NCI-H446 (cell line): ENCODE measurements at regions not wholly inside any gene's neighbourhood (a gene's known extent, or its start where the extent isn't known, plus 50 kb on each side); places are given as distances from the start of the nearest gene placed in this dataset.

ENCODE experiments used
- DNase-seq, 2 experiments: peaks; one replicate each; lab custom pipeline; 2025; lab: John Stamatoyannopoulos, UW

GRCh38 chrX:39289827-39290226, 488.6 kb downstream of the MID1IP1 start:
- no peak for DNase-seq

GRCh38 chrX:39293203-39293602, 491.9 kb downstream of the MID1IP1 start:
- no peak for DNase-seq

- DNase-seq = no peak
Observed at GRCh38 chrX:39296472-39296871, 495.2 kb downstream of the MID1IP1 start.

GRCh38 chrX:39298821-39299220, 497.6 kb downstream of the MID1IP1 start:
- no peak for DNase-seq

- no peak for DNase-seq
Observed at GRCh38 chrX:39299615-39300014, 498.4 kb downstream of the MID1IP1 start.

GRCh38 chrX:39301036-39301435, 499.8 kb downstream of the MID1IP1 start:
- DNase-seq = peak; percentile 63 to 88

DNA sequence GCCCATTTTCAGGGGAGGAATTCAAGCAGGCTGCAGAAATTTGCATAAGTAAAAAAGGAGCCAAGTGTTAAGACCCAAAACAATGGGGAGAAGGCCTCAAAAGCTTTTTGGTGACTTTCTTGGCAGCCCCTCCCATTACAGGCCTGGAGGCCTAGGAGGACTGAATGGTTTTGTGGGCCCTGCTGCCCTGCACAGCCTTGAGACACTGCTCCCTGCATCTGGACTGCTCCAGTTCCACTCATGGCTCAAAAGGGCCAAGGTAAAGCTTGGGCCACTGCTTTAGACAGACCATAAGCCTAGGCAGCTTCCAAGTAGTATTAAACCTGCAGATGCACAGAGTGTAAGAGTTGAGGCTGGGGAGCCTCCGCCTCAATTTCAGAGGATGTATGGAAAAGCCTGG, 501.6 kb downstream of the MID1IP1 start:
- no peak for DNase-seq

DNA sequence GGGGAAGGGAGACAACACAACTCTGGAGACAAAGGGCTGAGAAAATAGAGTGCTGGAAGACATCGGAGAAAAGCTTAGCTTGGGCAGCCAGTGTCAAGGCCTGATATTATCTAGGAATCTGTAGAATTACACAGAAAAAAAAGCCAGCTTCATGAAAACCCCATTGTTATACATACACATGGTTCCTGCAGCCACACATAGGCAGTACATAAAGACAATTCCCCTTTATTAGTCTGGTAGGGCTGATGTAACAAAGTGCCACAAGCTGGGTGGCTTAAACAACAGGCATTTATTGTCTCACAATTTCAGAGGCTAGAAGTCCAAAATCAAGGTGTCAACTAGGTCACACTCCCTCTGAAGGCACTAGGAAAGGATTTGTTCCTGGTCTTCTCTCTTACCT, 503.5 kb downstream of the MID1IP1 start:
- no peak for DNase-seq

DNA sequence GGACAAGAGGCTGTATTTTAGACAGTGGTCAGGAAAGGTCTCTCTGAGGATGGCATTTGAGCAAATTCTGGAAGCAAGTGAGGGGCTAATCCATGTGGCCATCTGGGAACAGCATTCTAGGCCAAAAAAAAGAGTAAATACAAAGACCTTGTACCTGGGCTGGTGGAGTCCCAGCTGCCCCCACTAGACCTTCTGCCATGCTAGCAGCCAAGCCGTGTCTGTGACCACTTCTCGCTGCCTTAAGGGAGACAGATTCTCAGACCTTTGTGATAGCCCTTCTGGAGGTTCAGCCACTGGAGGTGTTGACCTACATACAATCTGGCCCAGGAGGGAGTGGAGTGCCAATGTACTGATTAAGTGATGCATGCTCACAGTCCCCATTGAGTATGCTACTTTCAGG, 506.2 kb downstream of the MID1IP1 start:
- DNase-seq = no peak

DNA sequence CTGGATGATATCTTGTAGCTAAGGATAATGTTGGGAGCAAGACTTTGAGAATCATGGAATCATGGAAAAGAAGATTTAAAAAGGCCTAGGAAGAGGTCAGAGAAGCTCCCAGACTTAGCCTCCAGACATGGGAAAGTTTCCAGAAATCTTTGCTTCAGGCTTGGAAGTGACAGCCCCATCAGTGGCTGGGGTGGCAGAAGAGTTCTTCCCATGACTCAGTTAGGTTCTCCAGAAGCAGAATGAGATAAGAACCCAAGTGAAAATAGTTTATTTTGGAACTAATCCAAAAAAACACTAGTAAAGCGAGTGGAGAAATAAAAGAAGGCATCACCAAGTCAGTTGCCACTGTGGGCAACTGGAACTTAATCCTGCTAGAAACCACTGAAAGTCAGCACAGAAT, 506.9 kb downstream of the MID1IP1 start:
- DNase-seq = no peak

DNA sequence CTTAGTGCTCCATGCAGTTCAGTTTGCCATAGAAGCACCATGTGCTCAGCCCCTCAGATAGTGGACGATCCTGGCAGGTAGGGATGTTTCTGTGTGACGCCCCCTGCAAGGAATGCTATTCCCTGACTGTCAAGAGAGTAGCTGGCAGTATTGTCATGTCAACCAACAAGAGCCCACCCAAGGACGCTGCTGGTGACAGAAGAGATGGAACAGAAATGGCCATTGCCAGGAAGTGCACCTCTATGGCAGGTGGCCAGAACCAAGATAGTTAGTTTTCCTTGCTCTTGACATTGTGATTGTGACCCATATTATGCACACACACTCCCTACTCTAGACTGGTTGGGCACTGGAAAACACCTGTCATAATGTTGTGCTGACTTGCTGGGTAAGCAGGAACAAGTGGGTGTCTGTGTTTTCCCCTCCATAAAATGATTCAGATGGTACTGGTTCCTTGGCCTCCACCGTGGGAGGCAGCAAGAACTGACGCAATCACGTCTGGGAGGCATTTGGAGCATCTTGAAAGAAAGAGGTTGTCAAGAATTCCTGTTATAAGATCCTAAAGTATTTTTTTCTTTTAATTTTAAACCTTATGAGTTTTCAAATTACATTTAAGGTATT, 507.9 kb downstream of the MID1IP1 start:
- no peak for DNase-seq

DNA sequence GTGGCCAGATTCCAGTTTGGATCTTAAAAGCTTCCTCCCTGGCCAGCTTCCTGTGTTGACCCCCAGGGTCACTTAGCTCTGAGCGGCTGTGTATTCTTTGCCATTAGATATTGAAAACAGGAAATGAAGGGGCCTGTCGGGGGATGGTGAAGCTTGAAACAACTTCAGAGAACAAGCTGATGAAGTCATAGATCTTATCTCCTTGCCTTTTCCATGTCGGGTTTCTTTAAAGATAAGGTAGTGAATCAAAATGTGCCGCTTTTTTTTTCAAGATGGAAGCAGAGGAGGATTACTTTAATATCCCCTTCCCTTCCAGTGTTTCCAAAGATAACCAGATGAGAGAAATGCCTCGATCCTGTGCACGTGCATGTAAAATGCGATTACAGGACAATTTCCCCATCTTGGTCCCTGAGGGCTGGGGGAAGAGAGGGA, 508.5 kb downstream of the MID1IP1 start:
- no peak for DNase-seq

- no peak for DNase-seq
Observed at GRCh38 chrX:39310891-39311290, 509.6 kb downstream of the MID1IP1 start.

GRCh38 chrX:39311646-39312045, 510.4 kb downstream of the MID1IP1 start:
- DNase-seq = no peak

DNA sequence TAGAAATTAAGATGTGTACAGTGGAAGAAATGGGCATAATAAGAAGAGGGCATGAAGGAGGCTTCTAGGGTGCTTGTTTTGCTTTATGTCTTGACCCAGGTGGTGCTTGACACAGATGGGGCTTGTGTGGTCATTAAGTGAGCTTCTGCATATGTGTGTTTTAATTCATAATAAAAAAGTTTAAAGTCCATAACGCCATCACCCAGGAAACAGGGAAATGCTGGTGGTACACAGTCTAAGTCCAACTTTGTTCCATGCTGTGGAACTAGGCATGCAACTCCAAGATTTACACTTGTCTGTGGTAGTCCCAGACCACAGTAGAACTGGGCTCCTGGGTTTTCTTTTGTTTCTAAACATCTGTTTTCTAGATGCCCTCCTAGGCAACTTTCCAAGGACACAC, 511.9 kb downstream of the MID1IP1 start:
- no peak for DNase-seq

- DNase-seq = no peak
Observed at GRCh38 chrX:39318506-39319343, 517.5 kb downstream of the MID1IP1 start.

- DNase-seq = peak; percentile 16 to 66
Observed at GRCh38 chrX:39320165-39320564, 518.9 kb downstream of the MID1IP1 start.

- DNase-seq = no peak
Observed at GRCh38 chrX:39322496-39322895, 521.2 kb downstream of the MID1IP1 start.

DNA sequence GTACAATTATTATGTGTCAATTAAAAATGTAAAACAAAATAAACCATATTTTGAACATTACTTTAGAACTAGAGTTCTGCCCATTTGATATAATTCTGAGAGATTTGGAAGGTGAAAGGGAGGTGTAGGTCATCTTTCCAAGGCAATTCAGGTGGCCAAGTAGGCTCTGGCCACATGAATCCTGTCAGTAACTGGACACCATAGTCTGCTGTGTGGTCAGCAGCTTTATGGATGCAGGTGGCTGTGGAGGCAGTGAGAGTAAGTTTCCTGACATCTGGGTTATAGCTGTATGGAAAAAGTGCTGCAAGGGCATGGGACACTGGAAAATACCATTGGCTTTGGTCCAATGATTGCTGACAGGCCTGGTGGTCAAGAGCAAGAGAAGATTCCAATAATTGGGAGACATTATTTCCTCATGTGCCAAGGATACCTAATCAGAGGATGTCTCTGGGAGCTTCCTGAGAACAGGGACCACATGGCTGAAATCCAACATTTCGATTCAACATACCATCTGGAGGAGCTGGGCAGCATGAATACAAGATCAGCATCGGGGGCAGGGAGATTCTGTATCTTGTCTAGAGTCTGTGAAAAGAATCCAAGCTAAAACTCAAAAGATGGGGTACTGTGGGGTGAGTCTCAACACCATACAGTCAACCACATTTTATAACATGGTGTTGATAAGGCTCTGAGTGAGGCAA, 523.1 kb downstream of the MID1IP1 start:
- peak in 1 of 2 experiments; percentile 78 for DNase-seq

- no peak for DNase-seq
Observed at GRCh38 chrX:39327255-39327654, 526.0 kb downstream of the MID1IP1 start.

- DNase-seq = no peak
Observed at GRCh38 chrX:39327705-39328104, 526.4 kb downstream of the MID1IP1 start.

DNA sequence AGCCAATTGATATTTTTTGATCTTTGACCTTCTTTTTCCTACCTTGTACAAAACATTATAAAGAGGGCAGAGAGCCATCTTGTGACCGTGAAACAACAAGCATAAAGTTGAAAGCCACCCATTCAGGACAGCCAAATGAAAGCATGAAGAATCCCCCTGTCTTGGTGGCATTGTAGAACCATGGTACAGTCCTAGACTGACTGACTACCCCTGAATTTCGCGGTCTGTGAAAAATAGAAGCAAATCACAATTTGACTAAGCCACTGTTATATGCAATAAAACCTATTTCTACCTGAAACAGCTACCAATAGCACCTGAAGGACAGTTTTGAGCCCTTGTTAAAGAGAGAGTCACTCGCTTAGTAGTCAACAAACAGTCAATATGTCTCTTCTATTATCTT, 527.4 kb downstream of the MID1IP1 start:
- no peak for DNase-seq
